SK-N-SH (cell line): ENCODE measurements at regions not wholly inside any gene's neighbourhood (a gene's known extent, or its start where the extent isn't known, plus 50 kb on each side); places are given as distances from the start of the nearest gene placed in this dataset.

ENCODE experiments used
- CTCF ChIA-PET: fragments of 300-600, 350-600 bp; formaldehyde crosslinking; extraction: SDS; loops from one replicate; lab custom pipeline; 2021; lab: Yijun Ruan, JAX
- POLR2A ChIA-PET: fragments of 350-600 bp; sonication (Branson Sonifier 250); formaldehyde crosslinking; extraction: SDS; loops from one replicate; lab custom pipeline; 2020; ENCODE audit warnings: antibody characterized with exemption, inconsistent platforms; lab: Yijun Ruan, JAX
- DNase-seq: peaks from one replicate; pipeline ENCODE4 v3.0.0; 2012
- H2AFZ ChIP-seq: fragments of 200-600 bp; sonication (generic); 2 replicates; pipeline ENCODE4 v1.8.1; 2016; ENCODE audit warnings: antibody characterized with exemption, mild to moderate bottlenecking, low read depth
- H3F3A ChIP-seq: fragments of 200-600 bp; sonication (generic); replicated peaks from 2 replicates; pipeline ENCODE3; 2016; ENCODE audit warnings: antibody characterized with exemption, mild to moderate bottlenecking; ENCODE audit not compliant: insufficient read depth
- H3K27ac ChIP-seq, 2 experiments: fragments of 200-500 bp in 1 of 2; fragments of 200-600 bp in 1 of 2; sonication (Bioruptor generic) in 1 of 2; sonication (generic), shearing (Covaris generic) in 1 of 2; 2 replicates each; pipeline versions ENCODE4 v1.5.1 to v1.6.1; 2014 to 2016; ENCODE audit warnings: low read depth in 2 of 2, inconsistent platforms in 1 of 2, low read length in 1 of 2, mild to moderate bottlenecking in 1 of 2, mixed read lengths in 1 of 2
- H3K27me3 ChIP-seq: fragments of 200-600 bp; sonication (generic), shearing (Covaris generic); 2 replicates; pipeline ENCODE4 v1.6.1; 2016; ENCODE audit warnings: mixed run types; ENCODE audit not compliant: insufficient read depth
- H3K36me3 ChIP-seq, 2 experiments: fragments of 200-500 bp in 1 of 2; fragments of 200-600 bp in 1 of 2; sonication (Bioruptor generic) in 1 of 2; sonication (generic) in 1 of 2; replicated peaks in 1 of 2; 2 replicates each; pipeline versions ENCODE3 to v1.5.1; 2014 to 2016; ENCODE audit warnings: low read length in 1 of 2, mild to moderate bottlenecking in 1 of 2; ENCODE audit not compliant: insufficient read depth in 2 of 2, control insufficient read depth in 1 of 2
- H3K4me1 ChIP-seq, 2 experiments: fragments of 200-500 bp in 1 of 2; fragments of 200-600 bp in 1 of 2; sonication (Bioruptor generic) in 1 of 2; sonication (generic), shearing (Covaris generic) in 1 of 2; 2 replicates each; pipeline versions ENCODE4 v1.5.1 to v1.6.1; 2014 to 2016; ENCODE audit warnings: low read depth in 1 of 2, low read length in 1 of 2, mixed run types in 1 of 2; ENCODE audit not compliant: insufficient read depth in 2 of 2, control insufficient read depth in 1 of 2
- H3K4me2 ChIP-seq: fragments of 200-600 bp; sonication (generic), shearing (Covaris generic); 2 replicates; pipeline ENCODE4 v1.6.1; 2017; ENCODE audit warnings: mixed run types
- H3K4me3 ChIP-seq, 2 experiments: fragments of 200-500 bp in 1 of 2; fragments of 200-600 bp in 1 of 2; sonication (Bioruptor generic) in 1 of 2; sonication (generic), shearing (Covaris generic) in 1 of 2; 2 replicates each; pipeline versions ENCODE4 v1.5.1 to v1.8.1; 2014 to 2016; ENCODE audit warnings: low read depth in 2 of 2, inconsistent platforms in 1 of 2, low read length in 1 of 2, mild to moderate bottlenecking in 1 of 2, mixed read lengths in 1 of 2, moderate library complexity in 1 of 2
- H3K79me2 ChIP-seq: fragments of 200-600 bp; sonication (generic); 2 replicates; pipeline ENCODE4 v1.8.1; 2017; ENCODE audit warnings: mild to moderate bottlenecking; ENCODE audit not compliant: insufficient read depth
- H3K9ac ChIP-seq: fragments of 200-600 bp; sonication (generic); 2 replicates; pipeline ENCODE4 v1.6.1; 2017; ENCODE audit warnings: mixed run types
- H3K9me2 ChIP-seq: fragments of 200-600 bp; sonication (generic); 2 replicates; pipeline ENCODE4 v1.6.1; 2017; ENCODE audit warnings: mixed run types
- H3K9me3 ChIP-seq: fragments of 200-600 bp; sonication (generic); 2 replicates; pipeline ENCODE4 v1.6.1; 2017; ENCODE audit warnings: mixed run types, mild to moderate bottlenecking, moderate library complexity
- H4K20me1 ChIP-seq: fragments of 200-600 bp; sonication (generic); 2 replicates; pipeline ENCODE4 v1.6.1; 2017; ENCODE audit warnings: mild to moderate bottlenecking, mixed run types; ENCODE audit not compliant: insufficient read depth
- CHD2 ChIP-seq: fragments of 150-350 bp; IDR thresholded peaks from 2 replicates; pipeline ENCODE4 v1.6.1; 2018; ENCODE audit warnings: low read length; ENCODE audit not compliant: partially characterized antibody
- ELF1 ChIP-seq: IDR thresholded peaks from 2 replicates; pipeline ENCODE4 v1.4.0; 2012
- EP300 ChIP-seq, 2 experiments: IDR thresholded peaks; 2 replicates each; pipeline versions ENCODE4 v1.4.0 to v1.6.1; 2012; ENCODE audit warnings: borderline replicate concordance in 1 of 2, low read depth in 1 of 2, low read length in 1 of 2
- FOXJ3 ChIP-seq: sonication (generic); formaldehyde crosslinking; IDR thresholded peaks from 2 replicates; pipeline ENCODE4 v1.5.1; 2020; ENCODE audit warnings: mild to moderate bottlenecking, missing genetic modification reagents
- GABPA ChIP-seq: IDR thresholded peaks from 2 replicates; pipeline ENCODE4 v1.4.0; 2012; ENCODE audit warnings: low read depth, mild to moderate bottlenecking
- JUND ChIP-seq: IDR thresholded peaks from 2 replicates; pipeline ENCODE4 v1.4.0; 2012
- MEF2A ChIP-seq: IDR thresholded peaks from 2 replicates; pipeline ENCODE4 v1.4.0; 2012; ENCODE audit warnings: low read depth, borderline replicate concordance
- POLR2AphosphoS5 ChIP-seq: IDR thresholded peaks from 2 replicates; pipeline ENCODE4 v1.6.1; 2012; ENCODE audit warnings: low read depth, low read length
- RCOR1 ChIP-seq: fragments of 150-350 bp; IDR thresholded peaks from 2 replicates; pipeline ENCODE4 v1.6.1; 2017; ENCODE audit warnings: antibody characterized with exemption, low read length
- RXRA ChIP-seq: IDR thresholded peaks from 2 replicates; pipeline ENCODE4 v1.4.0; 2012; ENCODE audit warnings: low read depth, mild to moderate bottlenecking, borderline replicate concordance
- SIN3A ChIP-seq: IDR thresholded peaks from 2 replicates; pipeline ENCODE4 v1.6.1; 2012; ENCODE audit warnings: low read depth, mild to moderate bottlenecking, low read length, moderate library complexity, borderline replicate concordance
- SMC3 ChIP-seq: IDR thresholded peaks from 2 replicates; pipeline ENCODE4 v1.6.1; 2012; ENCODE audit warnings: low read depth, low read length, improper control_type of control experiment
- TAF1 ChIP-seq: IDR thresholded peaks from 2 replicates; pipeline ENCODE4 v1.6.1; 2012; ENCODE audit warnings: low read depth, mild to moderate bottlenecking, low read length, moderate library complexity, borderline replicate concordance
- TEAD4 ChIP-seq: IDR thresholded peaks from 2 replicates; pipeline ENCODE4 v1.4.0; 2012; ENCODE audit warnings: mild to moderate bottlenecking, borderline replicate concordance; ENCODE audit not compliant: insufficient read depth
- YY1 ChIP-seq: IDR thresholded peaks from 2 replicates; pipeline ENCODE4 v1.4.0; 2012; ENCODE audit warnings: low read depth, mild to moderate bottlenecking
- WGBS: methylation state at CpG from one replicate; pipeline ENCODE4 v1.1.6; 2017; ENCODE audit warnings: low lambda C conversion rate; 5-methylcytosine and 5-hydroxymethylcytosine counted together
- TF ChIP-seq, protein P1 (sequence below): IDR thresholded peaks from 2 replicates; pipeline ENCODE4 v1.4.0; 2012; ENCODE audit warnings: low read depth, borderline replicate concordance
- TF ChIP-seq, protein P2 (sequence below): IDR thresholded peaks from 2 replicates; pipeline ENCODE4; 2012
- TF ChIP-seq, protein P3 (sequence below): IDR thresholded peaks from 2 replicates; pipeline ENCODE4 v1.4.0; 2012; ENCODE audit warnings: low read depth
- TF ChIP-seq, protein P4 (sequence below): IDR thresholded peaks from 2 replicates; pipeline ENCODE4 v1.4.0; 2012; ENCODE audit warnings: low read depth, borderline replicate concordance

DNA sequence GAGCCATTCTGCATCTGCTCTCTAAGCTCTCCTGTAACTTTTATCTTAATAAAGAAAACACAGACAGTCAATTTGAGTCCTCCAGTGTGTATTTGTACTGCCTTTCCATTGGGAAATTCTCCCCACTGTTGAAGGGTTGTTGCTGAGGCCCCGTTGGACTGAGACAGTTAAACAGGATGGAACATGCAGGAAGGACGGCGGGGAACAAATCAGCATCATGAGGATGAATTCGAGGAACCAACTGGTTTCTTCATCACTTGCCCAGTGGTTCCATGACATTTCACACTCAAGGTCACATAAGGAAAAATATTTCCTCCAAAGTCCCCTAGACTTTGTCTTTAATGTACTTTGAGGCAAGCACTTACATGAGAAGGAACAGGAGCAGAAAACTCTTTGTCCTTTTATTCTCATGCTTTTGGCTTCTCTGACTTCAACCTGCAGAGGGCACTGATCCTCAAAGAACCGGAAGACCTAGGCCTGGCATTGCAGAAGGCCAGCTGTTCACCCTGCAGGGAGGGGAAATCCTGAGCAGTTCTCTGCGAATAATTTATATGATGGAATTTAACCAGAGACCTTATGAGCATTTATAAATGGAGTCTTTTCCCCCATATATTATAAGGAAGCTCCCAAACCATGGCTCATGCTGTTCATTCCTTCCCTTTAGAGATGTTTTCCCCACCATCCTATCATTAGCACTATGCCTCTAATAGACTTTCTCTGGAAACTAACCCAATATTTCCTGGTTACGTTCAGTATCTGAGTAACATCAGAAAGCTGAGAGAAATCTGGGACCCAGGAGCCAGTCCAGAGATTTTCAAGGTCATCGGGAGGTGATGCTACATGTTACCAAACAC is 55.2 kb upstream of the ADGRF1 start (continued):
- TF ChIP-seq, protein P1, sequence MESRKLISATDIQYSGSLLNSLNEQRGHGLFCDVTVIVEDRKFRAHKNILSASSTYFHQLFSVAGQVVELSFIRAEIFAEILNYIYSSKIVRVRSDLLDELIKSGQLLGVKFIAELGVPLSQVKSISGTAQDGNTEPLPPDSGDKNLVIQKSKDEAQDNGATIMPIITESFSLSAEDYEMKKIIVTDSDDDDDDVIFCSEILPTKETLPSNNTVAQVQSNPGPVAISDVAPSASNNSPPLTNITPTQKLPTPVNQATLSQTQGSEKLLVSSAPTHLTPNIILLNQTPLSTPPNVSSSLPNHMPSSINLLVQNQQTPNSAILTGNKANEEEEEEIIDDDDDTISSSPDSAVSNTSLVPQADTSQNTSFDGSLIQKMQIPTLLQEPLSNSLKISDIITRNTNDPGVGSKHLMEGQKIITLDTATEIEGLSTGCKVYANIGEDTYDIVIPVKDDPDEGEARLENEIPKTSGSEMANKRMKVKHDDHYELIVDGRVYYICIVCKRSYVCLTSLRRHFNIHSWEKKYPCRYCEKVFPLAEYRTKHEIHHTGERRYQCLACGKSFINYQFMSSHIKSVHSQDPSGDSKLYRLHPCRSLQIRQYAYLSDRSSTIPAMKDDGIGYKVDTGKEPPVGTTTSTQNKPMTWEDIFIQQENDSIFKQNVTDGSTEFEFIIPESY: no peak
- TF ChIP-seq POLR2AphosphoS5 (no peak), FOXJ3 (CRISPR knock-in tag) (no peak), TEAD4 (no peak), GABPA (no peak)

DNA sequence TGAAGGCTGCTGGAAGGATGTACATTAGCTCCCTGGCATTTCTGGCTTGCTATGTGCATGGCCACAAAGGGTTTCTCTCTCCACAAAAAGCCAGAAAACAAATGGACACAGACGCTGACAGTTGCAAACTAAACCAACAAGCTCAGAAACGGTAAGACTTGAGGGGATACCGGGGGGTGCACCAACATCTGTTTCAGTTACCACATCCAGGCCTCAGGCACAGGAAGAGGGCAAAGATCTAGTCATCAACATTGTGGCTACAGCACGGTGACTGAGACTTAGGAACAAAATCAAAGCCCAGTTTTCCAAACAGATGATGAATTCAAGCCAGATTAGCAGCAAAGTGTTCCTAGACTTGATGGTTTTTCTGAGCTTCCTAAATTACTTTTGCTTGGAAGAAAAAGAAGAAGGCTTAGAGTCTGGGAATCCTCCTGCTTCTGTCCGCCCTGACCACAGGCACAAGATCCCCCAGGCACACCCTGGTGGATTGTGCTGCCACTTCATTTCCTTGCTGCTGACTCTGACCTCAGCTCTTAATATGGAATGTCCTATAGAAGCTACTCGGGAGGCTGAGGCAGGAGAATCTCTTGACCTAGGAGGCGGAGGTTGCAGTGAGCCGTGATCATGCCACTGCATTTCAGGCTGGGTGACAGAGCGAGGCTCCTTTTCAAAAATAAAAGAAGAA is 54.2 kb upstream of the ADGRF1 start:
- no peak for TF ChIP-seq SIN3A
- no peak for TF ChIP-seq TAF1
- TF ChIP-seq ELF1: no peak
- TF ChIP-seq RCOR1: no peak
- TF ChIP-seq JUND: no peak
- TF ChIP-seq CHD2: no peak
- TF ChIP-seq EP300 (IDR thresholded peaks at IDR 0.05; ENCODE audit: borderline replicate concordance in 1 of 2, low read depth in 1 of 2, low read length in 1 of 2): no peak
- TF ChIP-seq, protein P2, sequence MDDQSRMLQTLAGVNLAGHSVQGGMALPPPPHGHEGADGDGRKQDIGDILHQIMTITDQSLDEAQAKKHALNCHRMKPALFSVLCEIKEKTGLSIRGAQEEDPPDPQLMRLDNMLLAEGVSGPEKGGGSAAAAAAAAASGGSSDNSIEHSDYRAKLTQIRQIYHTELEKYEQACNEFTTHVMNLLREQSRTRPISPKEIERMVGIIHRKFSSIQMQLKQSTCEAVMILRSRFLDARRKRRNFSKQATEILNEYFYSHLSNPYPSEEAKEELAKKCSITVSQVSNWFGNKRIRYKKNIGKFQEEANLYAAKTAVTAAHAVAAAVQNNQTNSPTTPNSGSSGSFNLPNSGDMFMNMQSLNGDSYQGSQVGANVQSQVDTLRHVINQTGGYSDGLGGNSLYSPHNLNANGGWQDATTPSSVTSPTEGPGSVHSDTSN: no peak
- TF ChIP-seq, protein P3, sequence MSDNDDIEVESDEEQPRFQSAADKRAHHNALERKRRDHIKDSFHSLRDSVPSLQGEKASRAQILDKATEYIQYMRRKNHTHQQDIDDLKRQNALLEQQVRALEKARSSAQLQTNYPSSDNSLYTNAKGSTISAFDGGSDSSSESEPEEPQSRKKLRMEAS: no peak
- TF ChIP-seq SMC3: no peak
- TF ChIP-seq, protein P4, sequence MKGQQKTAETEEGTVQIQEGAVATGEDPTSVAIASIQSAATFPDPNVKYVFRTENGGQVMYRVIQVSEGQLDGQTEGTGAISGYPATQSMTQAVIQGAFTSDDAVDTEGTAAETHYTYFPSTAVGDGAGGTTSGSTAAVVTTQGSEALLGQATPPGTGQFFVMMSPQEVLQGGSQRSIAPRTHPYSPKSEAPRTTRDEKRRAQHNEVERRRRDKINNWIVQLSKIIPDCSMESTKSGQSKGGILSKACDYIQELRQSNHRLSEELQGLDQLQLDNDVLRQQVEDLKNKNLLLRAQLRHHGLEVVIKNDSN: no peak
- no peak for TF ChIP-seq RXRA
- no peak for TF ChIP-seq YY1
- TF ChIP-seq MEF2A: no peak
- DNase-seq: no peak
- POLR2A ChIA-PET: no interaction called here
- whole genome bisulfite sequencing: 83% methylated on average over 9 of the region's 9 CpGs
- no peaks in the 10 kb centered on the region for H4K20me1 ChIP-seq
- H3K79me2 ChIP-seq: no peaks in the 10 kb centered on the region
- H3K9me3 ChIP-seq: no peaks in the 10 kb centered on the region
- no peak overlapping the region for H3K9ac ChIP-seq
- H2AFZ ChIP-seq: no peak overlapping the region
- H3K4me2 ChIP-seq: no peak overlapping the region
- H3K4me3 ChIP-seq: no peak overlapping the region
- peaks cover 0 to 12% of the 10 kb centered on the region in 2 experiments; a peak in 2 of 4 replicates for H3K4me1 ChIP-seq
- H3K9me2 ChIP-seq: no peaks in the 10 kb centered on the region
- no peaks in the 10 kb centered on the region for H3K36me3 ChIP-seq
- no peaks in the 10 kb centered on the region for H3K27me3 ChIP-seq
- H3F3A ChIP-seq: no peaks in the 10 kb centered on the region
- no peak overlapping the region for H3K27ac ChIP-seq
- CTCF ChIA-PET: interaction anchor here (0.8 to 12.6 kb wide), 21 partner anchors 9 to 248 kb away, joined by 3 to 231 read pairs (median 4); partner anchors contain the start of gene TNFRSF21
